Middle frontal gyrus (tissue), 1 donor: ENCODE measurements at regions not wholly inside any gene's neighbourhood (a gene's known extent, or its start where the extent isn't known, plus 50 kb on each side); places are given as distances from the start of the nearest gene placed in this dataset.

ENCODE experiments used
- DNase-seq: peaks from one replicate; pipeline ENCODE4 v3.0.0-alpha.2; 2015; ENCODE audit warnings: low spot score; ENCODE audit errors: extremely low spot score

GRCh38 chrX:40170830-40171512 is 73.2 kb upstream of the BCOR start:
- no peak for DNase-seq

GRCh38 chrX:40169193-40170101 is 71.7 kb upstream of the BCOR start:
- no peak for DNase-seq

GRCh38 chrX:40168480-40169011 is 70.8 kb upstream of the BCOR start:
- no peak for DNase-seq

- DNase-seq, result peak; percentile 27
Observed at GRCh38 chrX:40167850-40168479, 70.2 kb upstream of the BCOR start.

GRCh38 chrX:40167233-40167849 is 69.6 kb upstream of the BCOR start:
- no peak for DNase-seq

GRCh38 chrX:40166582-40166981 is 68.8 kb upstream of the BCOR start:
- DNase-seq, result no peak

- DNase-seq, result no peak
Observed at GRCh38 chrX:40165861-40166260, 68.1 kb upstream of the BCOR start.

- DNase-seq, result no peak
Observed at GRCh38 chrX:40165206-40165605, 67.4 kb upstream of the BCOR start.

- DNase-seq, result no peak
Observed at GRCh38 chrX:40164751-40165150, 67.0 kb upstream of the BCOR start.

GRCh38 chrX:40158036-40158706 is 60.4 kb upstream of the BCOR start:
- no peak for DNase-seq

GRCh38 chrX:40157228-40158035 is 59.7 kb upstream of the BCOR start:
- no peak for DNase-seq

- DNase-seq, result no peak
Observed at GRCh38 chrX:40156470-40157227, 58.9 kb upstream of the BCOR start.

- DNase-seq, result no peak
Observed at GRCh38 chrX:40155589-40156469, 58.1 kb upstream of the BCOR start.

- DNase-seq, result no peak
Observed at GRCh38 chrX:40154853-40155588, 57.3 kb upstream of the BCOR start.

GRCh38 chrX:40154250-40154852 is 56.6 kb upstream of the BCOR start:
- peak; percentile 22 for DNase-seq

GRCh38 chrX:40153345-40154249 is 55.8 kb upstream of the BCOR start:
- no peak for DNase-seq
